ENCODE measurements at regions not wholly inside any gene's neighbourhood (a gene's known extent, or its start where the extent isn't known, plus 50 kb on each side); places are given as distances from the start of the nearest gene placed in this dataset.
"Not testable (repeated sequence)": the region's sequence is repeated elsewhere in the genome, so short reads cannot be mapped to it uniquely, and the experiment has no call there.

- DNase-seq: no peak
Observed at GRCh38 chr2:102871707-102872106, 109.9 kb downstream of the TMEM182 start.

GRCh38 chr2:102872388-102872787 is 110.6 kb downstream of the TMEM182 start:
- DNase-seq: peak; percentile 39

- DNase-seq: not testable (repeated sequence)
Observed at GRCh38 chr2:102879513-102879912, 117.7 kb downstream of the TMEM182 start.

GRCh38 chr2:102880731-102881130 is 118.9 kb downstream of the TMEM182 start:
- DNase-seq: no peak

GRCh38 chr2:102886216-102886893 is 124.5 kb downstream of the TMEM182 start:
- DNase-seq: no peak

GRCh38 chr2:102888514-102888913 is 126.7 kb downstream of the TMEM182 start:
- DNase-seq: no peak

- no peak for DNase-seq
Observed at GRCh38 chr2:102891296-102891695, 129.5 kb downstream of the TMEM182 start.

GRCh38 chr2:102892698-102893310 is 131.0 kb downstream of the TMEM182 start:
- no peak for DNase-seq

GRCh38 chr2:102893870-102894269 is 132.0 kb downstream of the TMEM182 start:
- DNase-seq: no peak

- peak; percentile 55 for DNase-seq
Observed at GRCh38 chr2:102895376-102895775, 133.5 kb downstream of the TMEM182 start.

- not testable (repeated sequence) for DNase-seq
Observed at GRCh38 chr2:102909240-102909639, 147.4 kb downstream of the TMEM182 start.

- DNase-seq: no peak
Observed at GRCh38 chr2:102910724-102911123, 148.9 kb downstream of the TMEM182 start.

GRCh38 chr2:102915128-102915527 is 153.3 kb downstream of the TMEM182 start:
- DNase-seq: peak; percentile 65

- DNase-seq: no peak
Observed at GRCh38 chr2:102922321-102922720, 160.5 kb downstream of the TMEM182 start.

GRCh38 chr2:102925003-102925402 is 163.2 kb downstream of the TMEM182 start:
- no peak for DNase-seq

- DNase-seq: no peak
Observed at GRCh38 chr2:102927854-102928267, 166.0 kb downstream of the TMEM182 start.

- DNase-seq: no peak
Observed at GRCh38 chr2:102929721-102930120, 167.9 kb downstream of the TMEM182 start.

GRCh38 chr2:102932501-102932900 is 170.7 kb downstream of the TMEM182 start:
- DNase-seq: peak; percentile 93

- no peak for DNase-seq
Observed at GRCh38 chr2:102939207-102939606, 177.4 kb downstream of the TMEM182 start.

- peak; percentile 24 for DNase-seq
Observed at GRCh38 chr2:102940684-102941083, 178.9 kb downstream of the TMEM182 start.

GRCh38 chr2:102942107-102942506 is 180.3 kb downstream of the TMEM182 start:
- no peak for DNase-seq

- DNase-seq: no peak
Observed at GRCh38 chr2:102943251-102943650, 181.4 kb downstream of the TMEM182 start.

GRCh38 chr2:102950371-102950946 is 188.6 kb downstream of the TMEM182 start:
- DNase-seq: no peak

- no peak for DNase-seq
Observed at GRCh38 chr2:102951249-102951648, 189.4 kb downstream of the TMEM182 start.
